ENCODE measurements at regions not wholly inside any gene's neighbourhood (a gene's known extent, or its start where the extent isn't known, plus 50 kb on each side); places are given as distances from the start of the nearest gene placed in this dataset.

- Histone ChIP-seq H3F3A (ENCODE audit: insufficient read depth) (no peaks in the 10 kb centered on the region), H3K4me2 (ENCODE audit: low read depth, low read length, poor library complexity, severe bottlenecking) (no peak overlapping the region), H4K20me1 (ENCODE audit: low read depth, low read length) (no peaks in the 10 kb centered on the region), H3K9me3 (ENCODE audit: insufficient read depth, low read length) (0 out of 2 replicates have a peak, but pooled peaks cover 7% of the 10 kb centered on the region), H3K4me3 (ENCODE audit: insufficient read depth, low read length, poor library complexity, severe bottlenecking) (no peak overlapping the region), H3K36me3 (ENCODE audit: low read length) (no peaks in the 10 kb centered on the region), H3K79me2 (ENCODE audit: insufficient read depth, low read length) (no peaks in the 10 kb centered on the region), H3K9ac (ENCODE audit: low read length) (no peak overlapping the region), H2AFZ (ENCODE audit: low read depth, low read length, severe bottlenecking) (no peak overlapping the region), H3K9me2 (replicated peaks; ENCODE audit: insufficient read depth, low read length) (no peaks in the 10 kb centered on the region), H3K27me3 (ENCODE audit: low read length) (no peaks in the 10 kb centered on the region), H3K27ac (ENCODE audit: low read depth, low read length) (no peak overlapping the region)
- TF ChIP-seq EZH2phosphoT487 (conservative IDR thresholded peaks at IDR 0.05; ENCODE audit: low read length) (no peak), CTCF (IDR thresholded peaks at IDR 0.05; ENCODE audit: insufficient read depth, low read length, poor library complexity, severe bottlenecking) (no peak)
Measured at GRCh38 chr12:38985961-38986360, 80.6 kb upstream of the CPNE8 start.

DNA sequence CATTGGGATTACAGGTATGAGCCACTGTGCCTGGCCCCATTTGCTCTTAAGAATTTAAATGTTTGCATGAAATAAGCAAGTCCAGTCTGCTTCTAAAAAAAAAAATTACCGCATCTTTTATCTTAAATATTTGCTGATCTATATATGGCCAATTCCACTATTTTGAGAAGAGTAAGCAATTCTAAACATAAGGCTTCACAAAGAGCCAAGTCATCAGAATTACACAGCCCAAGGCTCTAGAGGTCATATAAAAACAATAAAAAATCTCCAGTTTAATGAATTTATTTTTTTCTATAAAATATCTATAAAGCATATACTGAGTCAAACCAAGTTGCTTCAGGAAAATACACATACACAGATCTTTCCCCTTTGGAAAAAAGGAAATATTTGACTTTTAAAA is 79.0 kb upstream of the CPNE8 start:
- Histone ChIP-seq H3K4me3 (ENCODE audit: insufficient read depth, low read length, poor library complexity, severe bottlenecking) (no peak overlapping the region), H3K9ac (ENCODE audit: low read length) (no peak overlapping the region), H3K4me2 (ENCODE audit: low read depth, low read length, poor library complexity, severe bottlenecking) (no peak overlapping the region), H3K9me2 (replicated peaks; ENCODE audit: insufficient read depth, low read length) (no peaks in the 10 kb centered on the region), H3K27me3 (ENCODE audit: low read length) (no peaks in the 10 kb centered on the region), H3K79me2 (ENCODE audit: insufficient read depth, low read length) (no peaks in the 10 kb centered on the region), H3K36me3 (ENCODE audit: low read length) (no peaks in the 10 kb centered on the region), H2AFZ (ENCODE audit: low read depth, low read length, severe bottlenecking) (no peak overlapping the region), H3K27ac (ENCODE audit: low read depth, low read length) (no peak overlapping the region), H3F3A (ENCODE audit: insufficient read depth) (no peaks in the 10 kb centered on the region), H4K20me1 (ENCODE audit: low read depth, low read length) (no peaks in the 10 kb centered on the region), H3K9me3 (ENCODE audit: insufficient read depth, low read length) (0 out of 2 replicates have a peak, but pooled peaks cover 7% of the 10 kb centered on the region)
- TF ChIP-seq EZH2phosphoT487 (conservative IDR thresholded peaks at IDR 0.05; ENCODE audit: low read length) (no peak), CTCF (IDR thresholded peaks at IDR 0.05; ENCODE audit: insufficient read depth, low read length, poor library complexity, severe bottlenecking) (no peak)

- no peaks in the 10 kb centered on the region for H3K27me3 ChIP-seq (ENCODE audit: low read length)
- no peak overlapping the region for H3K27ac ChIP-seq (ENCODE audit: low read depth, low read length)
- 0 out of 2 replicates have a peak, but pooled peaks cover 7% of the 10 kb centered on the region for H3K9me3 ChIP-seq (ENCODE audit: insufficient read depth, low read length)
- H3K36me3 ChIP-seq (ENCODE audit: low read length): no peaks in the 10 kb centered on the region
- TF ChIP-seq CTCF (IDR thresholded peaks at IDR 0.05; ENCODE audit: insufficient read depth, low read length, poor library complexity, severe bottlenecking): no peak
- TF ChIP-seq EZH2phosphoT487 (conservative IDR thresholded peaks at IDR 0.05; ENCODE audit: low read length): no peak
- H3K79me2 ChIP-seq (ENCODE audit: insufficient read depth, low read length): no peaks in the 10 kb centered on the region
- no peaks in the 10 kb centered on the region for H3F3A ChIP-seq (ENCODE audit: insufficient read depth)
- H3K9me2 ChIP-seq (replicated peaks; ENCODE audit: insufficient read depth, low read length): no peaks in the 10 kb centered on the region
- H3K4me3 ChIP-seq (ENCODE audit: insufficient read depth, low read length, poor library complexity, severe bottlenecking): no peak overlapping the region
- no peak overlapping the region for H3K9ac ChIP-seq (ENCODE audit: low read length)
- H3K4me2 ChIP-seq (ENCODE audit: low read depth, low read length, poor library complexity, severe bottlenecking): no peak overlapping the region
- H4K20me1 ChIP-seq (ENCODE audit: low read depth, low read length): no peaks in the 10 kb centered on the region
- no peak overlapping the region for H2AFZ ChIP-seq (ENCODE audit: low read depth, low read length, severe bottlenecking)
Measured at GRCh38 chr12:38983117-38983571, 77.8 kb upstream of the CPNE8 start.

Data from SU-DHL-6 (cell line).